ENCODE measurements at regions not wholly inside any gene's neighbourhood (a gene's known extent, or its start where the extent isn't known, plus 50 kb on each side); places are given as distances from the start of the nearest gene placed in this dataset.

DNA sequence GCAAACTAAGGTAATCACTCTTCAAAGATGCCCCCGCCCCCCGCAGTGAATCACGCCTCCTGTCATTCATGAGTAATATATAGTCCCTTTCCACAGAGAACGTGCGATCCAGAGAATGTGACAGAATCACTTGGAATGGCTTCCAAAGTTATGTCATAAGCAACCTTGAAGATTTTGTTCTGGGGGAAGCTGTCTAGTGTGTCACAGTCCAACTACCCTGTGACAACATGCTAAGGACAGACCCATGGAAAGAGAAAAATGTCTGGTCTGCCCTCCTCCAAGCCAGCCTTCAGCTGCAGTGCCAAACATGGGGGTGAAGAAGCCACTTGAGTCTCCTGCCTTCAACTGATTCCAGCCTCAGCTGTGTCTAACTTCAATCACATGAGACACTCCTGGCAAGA, 259.1 kb downstream of the SS18 start:
- no peak for TF ChIP-seq EZH2 (IDR thresholded peaks at IDR 0.05; ENCODE audit: insufficient read depth, poor library complexity, severe bottlenecking)
- TF ChIP-seq EZH2phosphoT487 (IDR thresholded peaks at IDR 0.05; ENCODE audit: insufficient read depth, low read depth), result no peak

All from GM23248 (cell line).